NOMO-1 treated with dmso at 0.1 percent for 144 hours (cell line): ENCODE measurements at regions not wholly inside any gene's neighbourhood (a gene's known extent, or its start where the extent isn't known, plus 50 kb on each side); places are given as distances from the start of the nearest gene placed in this dataset.
"Not testable (repeated sequence)": the region's sequence is repeated elsewhere in the genome, so short reads cannot be mapped to it uniquely, and the experiment has no call there.

Source experiments
- DNase-seq: peaks from one replicate; lab custom pipeline; 2025; ENCODE audit not compliant: unreplicated experiment; lab: John Stamatoyannopoulos, UW

GRCh38 chr13:23098161-23098907 lies 82.4 kb upstream of the SGCG start:
- no peak for DNase-seq

- DNase-seq = no peak
Measured at GRCh38 chr13:23105051-23105450, 75.7 kb upstream of the SGCG start.

GRCh38 chr13:23107665-23108064 lies 73.1 kb upstream of the SGCG start:
- no peak for DNase-seq

GRCh38 chr13:23119131-23119530 lies 61.6 kb upstream of the SGCG start:
- no peak for DNase-seq

- DNase-seq = not testable (repeated sequence)
Measured at GRCh38 chr13:23127540-23127939, 53.2 kb upstream of the SGCG start.

GRCh38 chr13:23129331-23129730 lies 51.4 kb upstream of the SGCG start:
- no peak for DNase-seq
